ENCODE measurements at regions not wholly inside any gene's neighbourhood (a gene's known extent, or its start where the extent isn't known, plus 50 kb on each side); places are given as distances from the start of the nearest gene placed in this dataset.

DNA sequence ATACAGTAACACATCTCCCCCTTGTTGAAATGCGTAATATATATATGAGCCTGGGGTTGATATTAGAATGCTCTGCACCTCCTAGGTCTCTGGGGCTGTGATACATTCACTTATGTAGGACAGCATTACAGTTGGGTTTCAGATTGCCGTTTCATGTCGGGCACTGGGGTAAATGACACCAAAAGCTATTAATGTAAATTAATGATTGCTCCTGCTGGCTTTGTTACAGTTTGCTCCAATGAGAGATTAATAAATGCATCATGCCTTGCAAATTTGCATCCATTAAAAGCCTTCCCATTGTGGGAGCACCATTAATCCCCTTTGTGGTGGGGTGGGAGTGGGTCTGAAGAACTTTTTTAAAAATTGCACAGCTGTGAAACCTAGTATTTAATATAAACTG lies 584.4 kb upstream of the EEF2KMT start:
- Histone ChIP-seq H4K20me1 (ENCODE audit: control insufficient read depth, extremely low read depth, insufficient read depth, low read length) (no peaks in the 10 kb centered on the region), H3K79me2 (ENCODE audit: control insufficient read depth, insufficient read depth, low read length) (no peaks in the 10 kb centered on the region), H3K9me3 (ENCODE audit: control insufficient read depth, low read depth, low read length) (peaks cover 2% of the 10 kb centered on the region), H3K4me3 (ENCODE audit: control insufficient read depth in 2 of 3, extremely low read depth in 1 of 3, insufficient read depth in 2 of 3, low read depth in 1 of 3, low read length in 3 of 3) (no peak overlapping the region), H3K36me3 (ENCODE audit: control insufficient read depth in 2 of 2, extremely low read depth in 1 of 2, insufficient read depth in 2 of 2, low read length in 2 of 2) (no peaks in the 10 kb centered on the region), H2AFZ (ENCODE audit: control insufficient read depth, low read length) (no peak overlapping the region), H3K27ac (ENCODE audit: control insufficient read depth, insufficient read depth, low read length) (no peak overlapping the region), H3K27me3 (ENCODE audit: control insufficient read depth, extremely low read depth, insufficient read depth, low read length) (no peaks in the 10 kb centered on the region), H3K4me1 (ENCODE audit: control insufficient read depth, extremely low read depth, insufficient read depth, low read length) (no peaks in the 10 kb centered on the region), H3K9me1 (ENCODE audit: control insufficient read depth, extremely low read depth, insufficient read depth, low read length) (no peaks in the 10 kb centered on the region), H3K4me2 (ENCODE audit: control insufficient read depth, extremely low read depth, insufficient read depth, low read depth, low read length) (no peak overlapping the region), H3K9ac (ENCODE audit: control insufficient read depth, extremely low read depth, insufficient read depth, low read length) (no peak overlapping the region)
- no peak for TF ChIP-seq EZH2 (IDR thresholded peaks at IDR 0.05; ENCODE audit: low read length)
- TF ChIP-seq, protein P1, sequence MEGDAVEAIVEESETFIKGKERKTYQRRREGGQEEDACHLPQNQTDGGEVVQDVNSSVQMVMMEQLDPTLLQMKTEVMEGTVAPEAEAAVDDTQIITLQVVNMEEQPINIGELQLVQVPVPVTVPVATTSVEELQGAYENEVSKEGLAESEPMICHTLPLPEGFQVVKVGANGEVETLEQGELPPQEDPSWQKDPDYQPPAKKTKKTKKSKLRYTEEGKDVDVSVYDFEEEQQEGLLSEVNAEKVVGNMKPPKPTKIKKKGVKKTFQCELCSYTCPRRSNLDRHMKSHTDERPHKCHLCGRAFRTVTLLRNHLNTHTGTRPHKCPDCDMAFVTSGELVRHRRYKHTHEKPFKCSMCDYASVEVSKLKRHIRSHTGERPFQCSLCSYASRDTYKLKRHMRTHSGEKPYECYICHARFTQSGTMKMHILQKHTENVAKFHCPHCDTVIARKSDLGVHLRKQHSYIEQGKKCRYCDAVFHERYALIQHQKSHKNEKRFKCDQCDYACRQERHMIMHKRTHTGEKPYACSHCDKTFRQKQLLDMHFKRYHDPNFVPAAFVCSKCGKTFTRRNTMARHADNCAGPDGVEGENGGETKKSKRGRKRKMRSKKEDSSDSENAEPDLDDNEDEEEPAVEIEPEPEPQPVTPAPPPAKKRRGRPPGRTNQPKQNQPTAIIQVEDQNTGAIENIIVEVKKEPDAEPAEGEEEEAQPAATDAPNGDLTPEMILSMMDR (optimal IDR thresholded peaks at IDR 0.05 in 1 of 3, IDR thresholded peaks at IDR 0.05 in 1 of 3, conservative IDR thresholded peaks at IDR 0.05 in 1 of 3; ENCODE audit: extremely low read depth in 1 of 3, insufficient read depth in 2 of 3, low read length in 3 of 3): no peak
- FAIRE-seq: no peak
- no peak for DNase-seq (ENCODE audit: low read depth, low spot score)
- dilution Hi-C loops (cut with MboI; ENCODE audit: extremely low pct_ligation_motif_present, low sequenced_read_pairs): no loop called here

DNA sequence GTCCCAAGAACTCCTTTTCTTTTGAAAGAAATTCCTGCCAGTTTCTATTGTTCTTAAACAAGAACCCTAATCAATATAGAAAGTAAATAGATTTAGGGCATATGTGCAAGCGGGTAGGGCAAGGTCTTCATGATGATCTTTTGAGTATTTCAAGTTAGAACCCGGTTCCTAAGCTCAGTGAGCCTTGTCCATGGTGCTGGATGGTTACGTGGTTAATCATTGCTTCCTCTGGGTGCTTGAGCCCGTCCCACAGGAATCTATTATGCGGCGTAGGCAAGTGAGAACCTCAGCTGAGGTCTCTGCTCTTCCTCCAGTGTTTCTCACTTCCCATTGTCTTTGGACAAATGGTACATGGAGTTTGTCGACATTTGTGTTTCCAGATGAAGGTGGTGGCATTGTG lies 580.8 kb upstream of the EEF2KMT start:
- Histone ChIP-seq H3K27ac (ENCODE audit: control insufficient read depth, insufficient read depth, low read length) (no peak overlapping the region), H3K36me3 (ENCODE audit: control insufficient read depth in 2 of 2, extremely low read depth in 1 of 2, insufficient read depth in 2 of 2, low read length in 2 of 2) (no peaks in the 10 kb centered on the region), H3K27me3 (ENCODE audit: control insufficient read depth, extremely low read depth, insufficient read depth, low read length) (no peaks in the 10 kb centered on the region), H3K4me1 (ENCODE audit: control insufficient read depth, extremely low read depth, insufficient read depth, low read length) (no peaks in the 10 kb centered on the region), H3K4me2 (ENCODE audit: control insufficient read depth, extremely low read depth, insufficient read depth, low read depth, low read length) (no peak overlapping the region), H3K9me3 (ENCODE audit: control insufficient read depth, low read depth, low read length) (peaks cover 4% of the 10 kb centered on the region), H3K79me2 (ENCODE audit: control insufficient read depth, insufficient read depth, low read length) (no peaks in the 10 kb centered on the region), H3K9ac (ENCODE audit: control insufficient read depth, extremely low read depth, insufficient read depth, low read length) (no peak overlapping the region), H3K9me1 (ENCODE audit: control insufficient read depth, extremely low read depth, insufficient read depth, low read length) (no peaks in the 10 kb centered on the region), H4K20me1 (ENCODE audit: control insufficient read depth, extremely low read depth, insufficient read depth, low read length) (no peaks in the 10 kb centered on the region), H2AFZ (ENCODE audit: control insufficient read depth, low read length) (no peak overlapping the region), H3K4me3 (ENCODE audit: control insufficient read depth in 2 of 3, extremely low read depth in 1 of 3, insufficient read depth in 2 of 3, low read depth in 1 of 3, low read length in 3 of 3) (no peak overlapping the region)
- TF ChIP-seq, protein P1 (optimal IDR thresholded peaks at IDR 0.05 in 1 of 3, IDR thresholded peaks at IDR 0.05 in 1 of 3, conservative IDR thresholded peaks at IDR 0.05 in 1 of 3; ENCODE audit: extremely low read depth in 1 of 3, insufficient read depth in 2 of 3, low read length in 3 of 3): no peak
- TF ChIP-seq EZH2 (IDR thresholded peaks at IDR 0.05; ENCODE audit: low read length): no peak
- dilution Hi-C loops (cut with MboI; ENCODE audit: extremely low pct_ligation_motif_present, low sequenced_read_pairs): no loop called here
- FAIRE-seq (no peak), DNase-seq (ENCODE audit: low read depth, low spot score) (no peak)

Measured in keratinocyte (primary cell).